Thyroid gland (tissue), 4 donors: ENCODE measurements at regions not wholly inside any gene's neighbourhood (a gene's known extent, or its start where the extent isn't known, plus 50 kb on each side); places are given as distances from the start of the nearest gene placed in this dataset.

ENCODE experiments used
- CTCF ChIP-seq, 6 experiments: fragments of 200-600 bp in 3 of 6; fragments of 450-650 bp in 3 of 6; sonication (generic) in 3 of 6; IDR thresholded peaks; one replicate each; pipeline ENCODE4 v1.5.1; 2016 to 2019; ENCODE audit warnings: antibody characterized with exemption in 6 of 6, mild to moderate bottlenecking in 2 of 6, inconsistent platforms in 1 of 6, moderate library complexity in 1 of 6
- POLR2A ChIP-seq, 2 donors: fragments of 450-650 bp; IDR thresholded peaks; one replicate each; pipeline ENCODE4 v1.6.1; 2017; ENCODE audit warnings: antibody characterized with exemption in 2 of 2, mild to moderate bottlenecking in 2 of 2, moderate library complexity in 1 of 2

- TF ChIP-seq CTCF (IDR thresholded peaks at IDR 0.05) (no peak), POLR2A (IDR thresholded peaks at IDR 0.05) (no peak)
Observed at GRCh38 chr11:119525867-119526196, 102.9 kb upstream of the THY1 start.
